ENCODE measurements at regions not wholly inside any gene's neighbourhood (a gene's known extent, or its start where the extent isn't known, plus 50 kb on each side); places are given as distances from the start of the nearest gene placed in this dataset.

DNA sequence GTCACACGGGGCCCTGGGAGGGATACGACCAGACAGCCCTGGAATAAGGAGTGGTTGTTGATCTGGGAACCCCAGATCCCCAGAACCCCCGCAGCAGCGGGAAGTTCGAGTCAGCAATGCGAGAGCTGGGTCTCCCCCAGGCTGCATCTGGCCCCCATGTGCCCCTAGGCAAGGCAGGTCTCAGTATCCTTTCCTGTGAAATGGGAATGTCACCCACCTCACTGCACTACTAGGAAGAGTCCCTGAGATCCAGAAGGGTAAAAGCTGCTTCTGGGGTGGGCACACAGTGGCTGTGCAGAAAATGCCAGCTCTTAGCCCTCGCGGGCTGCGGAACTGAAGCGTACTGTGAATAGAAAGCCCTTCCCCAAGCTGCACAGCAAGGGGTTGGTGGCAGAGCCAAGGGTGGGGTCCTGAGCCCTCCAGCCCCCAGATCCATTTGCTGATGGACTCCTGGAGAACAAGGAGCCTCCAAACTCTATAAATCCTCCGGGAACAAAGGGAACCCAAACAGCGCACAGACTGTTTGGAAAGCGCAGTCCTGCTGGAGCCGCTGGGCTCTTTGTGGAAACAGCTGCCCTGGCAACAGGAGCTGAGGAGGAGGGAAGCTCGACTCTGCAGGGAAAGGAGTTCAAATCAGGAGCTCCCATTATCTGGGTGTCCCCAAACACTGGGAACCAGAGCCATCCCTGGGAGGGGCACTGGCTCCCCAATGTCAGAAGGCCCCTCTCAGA, 68.2 kb upstream of the SHISAL1 start:
- Mint-ChIP-seq H3K4me1 (ENCODE audit: unreplicated experiment) (no peaks in the 10 kb centered on the region), H3K36me3 (ENCODE audit: unreplicated experiment) (no peaks in the 10 kb centered on the region), H3K9me3 (ENCODE audit: unreplicated experiment) (peaks cover 16% of the 10 kb centered on the region), H3K27ac (ENCODE audit: unreplicated experiment) (no peak overlapping the region), H3K4me3 (ENCODE audit: unreplicated experiment) (no peak overlapping the region), H3K27me3 (ENCODE audit: unreplicated experiment) (peaks cover 60% of the 10 kb centered on the region)
- no peak for DNase-seq (ENCODE audit: extremely low spot score, unreplicated experiment)
- TF ChIP-seq CTCF (IDR thresholded peaks at IDR 0.05): no peak

DNA sequence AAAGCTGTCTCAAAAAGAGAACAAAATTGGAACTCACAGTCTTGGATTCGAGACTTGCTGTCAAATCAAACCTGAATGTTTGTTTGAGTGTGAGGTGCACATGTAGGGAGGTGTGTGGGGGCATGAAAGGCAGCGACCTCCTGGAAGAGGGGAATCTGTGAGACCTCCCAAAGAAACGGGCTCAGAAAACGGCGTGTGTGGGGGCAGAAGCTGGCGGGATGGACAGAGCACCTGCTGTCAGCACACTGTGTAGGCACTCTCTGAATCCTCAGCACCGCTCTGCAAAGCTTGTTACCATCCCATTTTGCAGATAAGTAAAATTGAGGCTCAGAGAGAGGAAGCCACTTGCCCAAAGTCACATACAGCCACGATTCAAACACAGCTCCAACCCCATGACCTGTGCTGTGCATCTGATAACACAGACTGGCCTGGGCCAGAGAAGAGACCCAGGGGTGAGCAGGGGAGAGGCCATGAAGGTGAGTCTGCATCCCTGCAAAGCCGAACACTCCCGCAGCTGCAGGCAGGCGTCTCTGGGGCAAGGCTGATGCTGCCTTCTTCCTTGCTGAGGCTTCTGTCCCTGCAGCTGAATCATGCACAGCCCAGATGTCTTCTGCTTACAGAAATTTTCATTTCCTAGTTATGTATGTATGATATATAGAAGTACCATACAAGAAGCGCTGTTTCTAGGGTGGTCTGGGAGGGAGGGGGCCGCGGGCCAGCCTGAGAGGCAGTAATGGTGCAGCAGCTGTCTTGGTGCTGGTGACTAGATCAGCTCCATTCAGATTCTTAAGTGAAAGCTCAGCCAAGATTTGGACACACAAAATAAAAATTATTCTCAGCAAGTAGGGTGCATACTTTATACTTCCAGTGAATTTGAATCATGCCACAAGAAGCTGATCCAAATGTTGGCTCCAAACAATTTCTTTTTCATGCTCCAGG, 67.3 kb upstream of the SHISAL1 start:
- DNase-seq (ENCODE audit: extremely low spot score, unreplicated experiment): no peak
- Mint-ChIP-seq H3K4me1 (ENCODE audit: unreplicated experiment) (no peaks in the 10 kb centered on the region), H3K36me3 (ENCODE audit: unreplicated experiment) (peaks cover 2% of the 10 kb centered on the region), H3K4me3 (ENCODE audit: unreplicated experiment) (no peak overlapping the region), H3K9me3 (ENCODE audit: unreplicated experiment) (peaks cover 22% of the 10 kb centered on the region), H3K27ac (ENCODE audit: unreplicated experiment) (no peak overlapping the region), H3K27me3 (ENCODE audit: unreplicated experiment) (peaks cover 64% of the 10 kb centered on the region)
- no peak for TF ChIP-seq CTCF (IDR thresholded peaks at IDR 0.05)

GRCh38 chr22:44378380-44378779, 65.6 kb upstream of the SHISAL1 start:
- DNase-seq (ENCODE audit: extremely low spot score, unreplicated experiment): no peak
- Mint-ChIP-seq H3K9me3 (ENCODE audit: unreplicated experiment) (peaks cover 30% of the 10 kb centered on the region), H3K4me1 (ENCODE audit: unreplicated experiment) (no peaks in the 10 kb centered on the region), H3K4me3 (ENCODE audit: unreplicated experiment) (no peak overlapping the region), H3K27me3 (ENCODE audit: unreplicated experiment) (peaks cover 57% of the 10 kb centered on the region), H3K36me3 (ENCODE audit: unreplicated experiment) (peaks cover 2% of the 10 kb centered on the region), H3K27ac (ENCODE audit: unreplicated experiment) (no peak overlapping the region)
- no peak for TF ChIP-seq CTCF (IDR thresholded peaks at IDR 0.05)

DNA sequence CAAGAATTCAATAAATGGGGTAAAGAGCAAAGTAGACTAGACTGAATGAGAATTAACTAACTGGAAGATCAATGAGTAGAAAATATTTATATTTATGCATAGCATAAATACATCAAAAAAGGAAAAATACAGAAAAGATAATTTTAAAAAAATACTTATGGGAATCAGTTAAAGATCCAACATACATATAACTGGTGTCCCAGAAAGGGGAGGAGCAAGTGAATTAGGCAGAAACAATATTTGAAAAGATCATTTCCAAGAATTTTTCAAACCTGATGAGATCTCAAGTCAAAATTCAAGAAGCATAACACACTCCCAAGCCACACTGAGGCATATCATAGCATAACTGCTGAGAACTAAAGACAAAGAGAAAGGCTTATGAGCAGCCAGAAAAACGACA, 62.7 kb upstream of the SHISAL1 start:
- Mint-ChIP-seq H3K9me3 (ENCODE audit: unreplicated experiment) (peaks cover 30% of the 10 kb centered on the region), H3K36me3 (ENCODE audit: unreplicated experiment) (peaks cover 2% of the 10 kb centered on the region), H3K27me3 (ENCODE audit: unreplicated experiment) (peaks cover 33% of the 10 kb centered on the region), H3K27ac (ENCODE audit: unreplicated experiment) (no peak overlapping the region), H3K4me3 (ENCODE audit: unreplicated experiment) (no peak overlapping the region), H3K4me1 (ENCODE audit: unreplicated experiment) (peaks cover 1% of the 10 kb centered on the region)
- no peak for TF ChIP-seq CTCF (IDR thresholded peaks at IDR 0.05)
- no peak for DNase-seq (ENCODE audit: extremely low spot score, unreplicated experiment)

DNA sequence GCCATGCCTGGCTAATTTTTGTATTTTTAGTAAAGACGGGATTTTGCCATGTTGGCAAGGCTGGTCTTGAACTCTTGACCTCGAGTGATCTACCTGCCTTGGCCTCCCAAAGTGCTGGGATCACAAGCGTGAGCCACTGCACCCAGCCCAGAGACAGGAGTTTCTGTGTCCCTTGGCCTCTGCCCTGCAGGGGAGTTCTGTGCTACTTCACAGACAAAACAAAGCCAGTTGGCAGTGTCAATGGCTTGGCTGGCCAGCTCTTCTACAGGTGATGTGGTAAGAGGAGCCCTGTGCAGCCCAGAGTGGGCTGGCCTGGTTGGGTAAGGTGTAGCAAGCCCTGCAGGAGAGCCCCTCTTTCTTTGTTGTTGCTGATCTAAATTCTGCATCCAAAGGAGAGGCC, 60.5 kb upstream of the SHISAL1 start:
- Mint-ChIP-seq H3K9me3 (ENCODE audit: unreplicated experiment) (peaks cover 30% of the 10 kb centered on the region), H3K4me1 (ENCODE audit: unreplicated experiment) (peaks cover 1% of the 10 kb centered on the region), H3K27ac (ENCODE audit: unreplicated experiment) (no peak overlapping the region), H3K4me3 (ENCODE audit: unreplicated experiment) (no peak overlapping the region), H3K36me3 (ENCODE audit: unreplicated experiment) (peaks cover 2% of the 10 kb centered on the region), H3K27me3 (ENCODE audit: unreplicated experiment) (peaks cover 20% of the 10 kb centered on the region)
- no peak for DNase-seq (ENCODE audit: extremely low spot score, unreplicated experiment)
- no peak for TF ChIP-seq CTCF (IDR thresholded peaks at IDR 0.05)
